ENCODE measurements at regions not wholly inside any gene's neighbourhood (a gene's known extent, or its start where the extent isn't known, plus 50 kb on each side); places are given as distances from the start of the nearest gene placed in this dataset.
A peak's percentile ranks its signal among the peaks of the same experiment; 100 is the strongest.

GRCh38 chr11:134581966-134582769 is 170.1 kb upstream of the B3GAT1 start:
- TF ChIP-seq, protein P1, sequence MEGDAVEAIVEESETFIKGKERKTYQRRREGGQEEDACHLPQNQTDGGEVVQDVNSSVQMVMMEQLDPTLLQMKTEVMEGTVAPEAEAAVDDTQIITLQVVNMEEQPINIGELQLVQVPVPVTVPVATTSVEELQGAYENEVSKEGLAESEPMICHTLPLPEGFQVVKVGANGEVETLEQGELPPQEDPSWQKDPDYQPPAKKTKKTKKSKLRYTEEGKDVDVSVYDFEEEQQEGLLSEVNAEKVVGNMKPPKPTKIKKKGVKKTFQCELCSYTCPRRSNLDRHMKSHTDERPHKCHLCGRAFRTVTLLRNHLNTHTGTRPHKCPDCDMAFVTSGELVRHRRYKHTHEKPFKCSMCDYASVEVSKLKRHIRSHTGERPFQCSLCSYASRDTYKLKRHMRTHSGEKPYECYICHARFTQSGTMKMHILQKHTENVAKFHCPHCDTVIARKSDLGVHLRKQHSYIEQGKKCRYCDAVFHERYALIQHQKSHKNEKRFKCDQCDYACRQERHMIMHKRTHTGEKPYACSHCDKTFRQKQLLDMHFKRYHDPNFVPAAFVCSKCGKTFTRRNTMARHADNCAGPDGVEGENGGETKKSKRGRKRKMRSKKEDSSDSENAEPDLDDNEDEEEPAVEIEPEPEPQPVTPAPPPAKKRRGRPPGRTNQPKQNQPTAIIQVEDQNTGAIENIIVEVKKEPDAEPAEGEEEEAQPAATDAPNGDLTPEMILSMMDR (IDR thresholded peaks at IDR 0.05): no peak
- no peak for DNase-seq
- Histone ChIP-seq H3K4me3 (no peak overlapping the region), H3K9me3 (no peaks in the 10 kb centered on the region), H3K36me3 (no peaks in the 10 kb centered on the region), H3K4me1 (peaks cover 14% of the 10 kb centered on the region), H3K27ac (no peak overlapping the region), H3K27me3 (peaks cover 27% of the 10 kb centered on the region)
- intact Hi-C loops (cut with DNase I): no loop called here
- peak; percentile 7 for ATAC-seq

GRCh38 chr11:134581121-134581626 is 169.1 kb upstream of the B3GAT1 start:
- Histone ChIP-seq H3K27ac (no peak overlapping the region), H3K27me3 (peaks cover 27% of the 10 kb centered on the region), H3K36me3 (no peaks in the 10 kb centered on the region), H3K4me3 (no peak overlapping the region), H3K4me1 (peaks cover 14% of the 10 kb centered on the region), H3K9me3 (no peaks in the 10 kb centered on the region)
- TF ChIP-seq, protein P1 (IDR thresholded peaks at IDR 0.05): no peak
- ATAC-seq (no peak), DNase-seq (no peak)
- intact Hi-C loops (cut with DNase I): no loop called here

- intact Hi-C loops (cut with DNase I): no loop called here
- Histone ChIP-seq H3K4me3 (no peak overlapping the region), H3K27me3 (peaks cover 27% of the 10 kb centered on the region), H3K27ac (no peak overlapping the region), H3K36me3 (no peaks in the 10 kb centered on the region), H3K9me3 (no peaks in the 10 kb centered on the region), H3K4me1 (peaks cover 14% of the 10 kb centered on the region)
- ATAC-seq (no peak), DNase-seq (peak; percentile 51)
- TF ChIP-seq, protein P1 (IDR thresholded peaks at IDR 0.05): no peak
These were observed 168.6 kb upstream of the B3GAT1 start for GRCh38 chr11:134580610-134580975.

DNA sequence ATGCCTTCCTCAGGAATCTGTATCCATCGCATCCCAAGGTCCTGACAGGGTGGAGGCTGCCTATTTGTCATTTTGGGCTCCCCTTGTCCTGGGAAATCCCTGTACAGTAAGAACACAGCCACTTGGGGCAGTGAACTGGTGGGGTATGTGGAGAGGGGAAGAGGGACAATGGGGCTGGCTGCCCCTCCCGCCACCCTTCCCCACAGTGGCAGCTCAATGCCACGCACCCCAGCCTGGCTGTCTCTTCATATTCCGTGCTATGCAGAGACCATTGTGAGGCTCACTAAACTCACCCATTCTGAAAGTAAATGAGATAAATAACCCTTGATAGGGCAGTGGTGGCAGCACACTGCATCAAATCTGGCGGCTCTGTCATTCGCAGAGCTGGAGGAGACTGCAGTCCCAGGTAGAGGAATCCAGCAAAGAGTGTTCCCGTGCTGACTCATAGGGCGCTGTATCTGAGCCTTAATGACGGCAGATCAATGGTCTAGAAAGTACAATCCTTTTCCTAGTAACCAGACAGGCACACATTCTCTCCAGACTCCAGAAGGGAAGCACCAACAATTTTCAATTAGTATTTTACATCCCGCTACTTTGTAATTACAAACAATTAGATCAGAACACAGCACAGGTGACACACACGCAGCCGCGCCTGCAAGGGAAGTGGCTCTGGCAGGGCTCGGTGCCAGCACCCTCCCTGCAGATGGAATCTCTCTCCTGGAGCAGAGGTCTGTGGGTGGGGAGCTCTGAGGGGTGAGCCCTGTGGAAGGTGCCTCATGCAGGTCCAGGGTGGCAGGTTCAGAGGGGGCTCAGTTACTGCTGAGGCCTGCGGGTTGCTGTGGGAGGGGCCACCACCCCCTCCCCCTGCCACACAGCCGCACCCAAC is 167.9 kb upstream of the B3GAT1 start:
- Histone ChIP-seq H3K9me3 (no peaks in the 10 kb centered on the region), H3K4me1 (peaks cover 8% of the 10 kb centered on the region), H3K36me3 (no peaks in the 10 kb centered on the region), H3K27me3 (peaks cover 27% of the 10 kb centered on the region), H3K27ac (no peak overlapping the region), H3K4me3 (no peak overlapping the region)
- TF ChIP-seq, protein P1 (IDR thresholded peaks at IDR 0.05): no peak
- DNase-seq (peak; percentile 61), ATAC-seq (no peak)
- intact Hi-C loops (cut with DNase I): no loop called here

DNA sequence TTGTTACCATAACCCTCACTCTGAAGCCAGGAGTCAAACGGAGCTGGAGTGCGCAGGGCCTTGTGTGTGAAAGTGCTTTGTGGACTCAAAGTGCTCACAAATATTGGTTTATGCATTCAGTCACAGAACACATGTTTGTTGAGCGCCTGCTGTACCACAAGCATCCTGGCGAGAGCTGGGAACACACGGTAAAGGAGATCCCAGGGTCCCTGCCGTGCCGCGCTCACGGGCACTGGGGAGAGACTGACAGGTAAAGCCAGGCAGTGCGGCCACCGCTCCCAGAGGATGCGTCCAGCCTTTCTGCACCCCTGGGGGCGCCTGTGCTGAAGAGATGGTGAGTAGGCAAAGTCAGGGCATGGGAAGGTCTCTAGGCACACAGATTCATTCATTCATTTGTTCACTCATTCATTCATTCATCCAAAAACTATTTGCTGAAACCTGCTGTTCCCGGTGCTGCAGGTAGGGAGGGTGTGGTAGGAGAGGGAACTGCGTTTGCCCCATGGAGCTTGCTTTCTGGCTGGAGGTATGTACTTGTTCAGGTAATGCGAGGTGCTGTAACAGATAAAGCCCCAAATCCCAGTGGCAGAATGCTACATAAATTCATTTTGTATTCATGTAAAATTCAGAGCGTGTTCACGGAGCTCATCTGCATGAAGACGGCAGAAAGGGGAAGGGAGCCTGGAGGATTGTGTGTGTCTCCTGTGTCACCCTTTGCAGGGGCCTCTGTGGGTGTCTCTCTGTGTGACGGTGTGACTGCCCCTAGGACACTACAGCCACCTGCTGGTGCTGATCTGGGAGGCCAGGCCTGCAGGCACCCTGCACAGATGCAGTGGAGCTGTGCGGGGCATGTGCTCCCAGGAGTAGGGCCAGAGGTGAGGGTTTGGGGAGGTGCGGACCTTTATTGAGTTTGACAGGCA is 167.0 kb upstream of the B3GAT1 start:
- H3K4me3 ChIP-seq: no peak overlapping the region
- DNase-seq: no peak
- no peaks in the 10 kb centered on the region for H3K9me3 ChIP-seq
- H3K27me3 ChIP-seq: peaks cover 27% of the 10 kb centered on the region
- ATAC-seq: peak; percentile 14
- TF ChIP-seq, protein P1 (IDR thresholded peaks at IDR 0.05): no peak
- no peak overlapping the region for H3K27ac ChIP-seq
- H3K4me1 ChIP-seq: peaks cover 8% of the 10 kb centered on the region
- intact Hi-C loops (cut with DNase I): no loop called here
- no peaks in the 10 kb centered on the region for H3K36me3 ChIP-seq

Measured in upper lobe of right lung (tissue), 1 donor.